SK-N-SH treated with all-trans-retinoic acid at 6 μM for 48 hours (cell line): ENCODE measurements at regions not wholly inside any gene's neighbourhood (a gene's known extent, or its start where the extent isn't known, plus 50 kb on each side); places are given as distances from the start of the nearest gene placed in this dataset.

Source experiments
- ATAC-seq: fragments of 200-7000 bp; cut with Tn5 transposase; 3 replicates; pipeline ENCODE4 v1.9.1; 2020; ENCODE audit warnings: mild to moderate bottlenecking, moderate library complexity
- ARNTL ChIP-seq: fragments of 450-650 bp; formaldehyde crosslinking; IDR thresholded peaks from 2 replicates; pipeline ENCODE4 v1.5.0; 2020; ENCODE audit warnings: low read depth, mild to moderate bottlenecking, moderate library complexity, borderline replicate concordance
- BACH2 ChIP-seq: fragments of 250-450 bp; sonication (Bioruptor Pico); IDR thresholded peaks from 2 replicates; pipeline ENCODE4 v1.9.0; 2021; ENCODE audit warnings: mild to moderate bottlenecking, borderline replicate concordance
- ESRRG ChIP-seq: fragments of 250-450 bp; sonication (Bioruptor Pico); IDR thresholded peaks from 2 replicates; pipeline ENCODE4 v1.6.1; 2021; ENCODE audit warnings: mild to moderate bottlenecking
- GLIS3 ChIP-seq: fragments of 250-450 bp; sonication (Bioruptor Pico); IDR thresholded peaks from 2 replicates; pipeline ENCODE4 v1.5.0; 2020; ENCODE audit warnings: mild to moderate bottlenecking, moderate library complexity
- ISL1 ChIP-seq: fragments of 250-450 bp; sonication (Bioruptor Pico); IDR thresholded peaks from 2 replicates; pipeline ENCODE4 v2.1.2; 2022; ENCODE audit warnings: mild to moderate bottlenecking, moderate library complexity
- OSR1 ChIP-seq: fragments of 250-450 bp; sonication (Bioruptor Pico); IDR thresholded peaks from 2 replicates; pipeline ENCODE4 v1.8.0; 2022; ENCODE audit warnings: moderate library complexity, mild to moderate bottlenecking, inconsistent platforms
- PPARA ChIP-seq: fragments of 250-450 bp; sonication (Bioruptor Pico); IDR thresholded peaks from 2 replicates; pipeline ENCODE4 v1.5.0; 2020; ENCODE audit warnings: mild to moderate bottlenecking, borderline replicate concordance
- RARB ChIP-seq: fragments of 250-450 bp; sonication (Bioruptor Pico); IDR thresholded peaks from 2 replicates; pipeline ENCODE4 v1.8.0; 2021; ENCODE audit warnings: mild to moderate bottlenecking, moderate library complexity
- SNAI2 ChIP-seq: fragments of 250-450 bp; sonication (Bioruptor Pico); IDR thresholded peaks from 2 replicates; pipeline ENCODE4 v1.5.0; 2020; ENCODE audit warnings: mild to moderate bottlenecking, moderate library complexity
- TCF4 ChIP-seq: fragments of 250-450 bp; sonication (Bioruptor Pico); IDR thresholded peaks from 2 replicates; pipeline ENCODE4 v1.8.0; 2021; ENCODE audit warnings: mild to moderate bottlenecking, moderate library complexity, borderline replicate concordance
- TOX ChIP-seq: fragments of 250-450 bp; sonication (Bioruptor Pico); IDR thresholded peaks from 2 replicates; pipeline ENCODE4 v1.8.0; 2021; ENCODE audit warnings: mild to moderate bottlenecking, moderate library complexity, borderline replicate concordance
- ZC3H10 ChIP-seq: fragments of 250-450 bp; sonication (Bioruptor Pico); IDR thresholded peaks from 2 replicates; pipeline ENCODE4 v1.5.1; 2021; ENCODE audit warnings: mild to moderate bottlenecking, moderate library complexity
- ZFP3 ChIP-seq: fragments of 250-450 bp; sonication (Bioruptor Pico); IDR thresholded peaks from 2 replicates; pipeline ENCODE4 v1.5.0; 2020; ENCODE audit warnings: mild to moderate bottlenecking, moderate library complexity
- ZFP30 ChIP-seq: fragments of 450-650 bp; formaldehyde crosslinking; IDR thresholded peaks from 2 replicates; pipeline ENCODE4 v1.5.0; 2022; ENCODE audit warnings: mild to moderate bottlenecking, moderate library complexity
- ZNF565 ChIP-seq: fragments of 450-650 bp; formaldehyde crosslinking; conservative IDR thresholded peaks from 2 replicates; pipeline ENCODE4 v1.5.0; 2020; ENCODE audit warnings: low read depth, mild to moderate bottlenecking, moderate library complexity
- ZNF70 ChIP-seq: fragments of 450-650 bp; formaldehyde crosslinking; IDR thresholded peaks from 2 replicates; pipeline ENCODE4 v1.5.0; 2020; ENCODE audit warnings: mild to moderate bottlenecking, moderate library complexity
- ZNF8 ChIP-seq: fragments of 450-650 bp; formaldehyde crosslinking; IDR thresholded peaks from 2 replicates; pipeline ENCODE4 v1.5.0; 2020; ENCODE audit warnings: mild to moderate bottlenecking, moderate library complexity
- TF ChIP-seq, protein P1 (sequence below): fragments of 250-450 bp; sonication (Bioruptor Pico); IDR thresholded peaks from 2 replicates; pipeline ENCODE4 v1.8.0; 2020; ENCODE audit warnings: mild to moderate bottlenecking, moderate library complexity, borderline replicate concordance
- TF ChIP-seq, protein P2 (sequence below): fragments of 250-450 bp; sonication (Bioruptor Pico); IDR thresholded peaks from 2 replicates; pipeline ENCODE4 v1.5.0; 2020; ENCODE audit warnings: mild to moderate bottlenecking, moderate library complexity
- TF ChIP-seq, protein P3 (sequence below): fragments of 250-450 bp; sonication (Bioruptor Pico); IDR thresholded peaks from 2 replicates; pipeline ENCODE4 v1.5.1; 2020; ENCODE audit warnings: low read depth, mild to moderate bottlenecking, moderate library complexity
- TF ChIP-seq, protein P4 (sequence below): fragments of 250-450 bp; sonication (Bioruptor Pico); IDR thresholded peaks from 2 replicates; pipeline ENCODE4 v1.8.0; 2021; ENCODE audit warnings: low read depth, mild to moderate bottlenecking, moderate library complexity, borderline replicate concordance

DNA sequence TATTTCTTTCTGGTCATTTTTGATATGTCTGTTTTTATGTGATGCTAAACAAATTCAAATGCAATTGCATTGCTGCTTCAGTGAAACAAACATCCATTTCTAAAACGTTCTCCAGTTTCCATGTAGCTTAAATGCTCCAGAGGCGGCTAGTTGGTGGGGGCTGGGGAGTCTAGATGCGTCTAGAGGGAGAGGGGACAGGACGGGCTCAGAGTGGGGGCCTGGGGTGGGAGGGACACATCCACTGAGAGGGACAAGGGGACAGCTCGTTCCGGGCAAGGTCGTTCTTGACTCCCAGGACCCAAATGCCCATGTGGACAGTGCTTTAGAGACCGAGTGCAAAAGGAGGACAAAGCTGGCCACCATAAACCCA, 102.3 kb downstream of the FOXL1 start:
- peak; percentile 46 for ATAC-seq
- TF ChIP-seq ISL1 (CRISPR knock-in tag) (no peak), SNAI2 (CRISPR knock-in tag) (no peak), ZC3H10 (CRISPR knock-in tag) (no peak)
- TF ChIP-seq, protein P1, sequence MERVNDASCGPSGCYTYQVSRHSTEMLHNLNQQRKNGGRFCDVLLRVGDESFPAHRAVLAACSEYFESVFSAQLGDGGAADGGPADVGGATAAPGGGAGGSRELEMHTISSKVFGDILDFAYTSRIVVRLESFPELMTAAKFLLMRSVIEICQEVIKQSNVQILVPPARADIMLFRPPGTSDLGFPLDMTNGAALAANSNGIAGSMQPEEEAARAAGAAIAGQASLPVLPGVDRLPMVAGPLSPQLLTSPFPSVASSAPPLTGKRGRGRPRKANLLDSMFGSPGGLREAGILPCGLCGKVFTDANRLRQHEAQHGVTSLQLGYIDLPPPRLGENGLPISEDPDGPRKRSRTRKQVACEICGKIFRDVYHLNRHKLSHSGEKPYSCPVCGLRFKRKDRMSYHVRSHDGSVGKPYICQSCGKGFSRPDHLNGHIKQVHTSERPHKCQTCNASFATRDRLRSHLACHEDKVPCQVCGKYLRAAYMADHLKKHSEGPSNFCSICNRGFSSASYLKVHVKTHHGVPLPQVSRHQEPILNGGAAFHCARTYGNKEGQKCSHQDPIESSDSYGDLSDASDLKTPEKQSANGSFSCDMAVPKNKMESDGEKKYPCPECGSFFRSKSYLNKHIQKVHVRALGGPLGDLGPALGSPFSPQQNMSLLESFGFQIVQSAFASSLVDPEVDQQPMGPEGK (CRISPR knock-in tag) = no peak
- TF ChIP-seq, protein P2, sequence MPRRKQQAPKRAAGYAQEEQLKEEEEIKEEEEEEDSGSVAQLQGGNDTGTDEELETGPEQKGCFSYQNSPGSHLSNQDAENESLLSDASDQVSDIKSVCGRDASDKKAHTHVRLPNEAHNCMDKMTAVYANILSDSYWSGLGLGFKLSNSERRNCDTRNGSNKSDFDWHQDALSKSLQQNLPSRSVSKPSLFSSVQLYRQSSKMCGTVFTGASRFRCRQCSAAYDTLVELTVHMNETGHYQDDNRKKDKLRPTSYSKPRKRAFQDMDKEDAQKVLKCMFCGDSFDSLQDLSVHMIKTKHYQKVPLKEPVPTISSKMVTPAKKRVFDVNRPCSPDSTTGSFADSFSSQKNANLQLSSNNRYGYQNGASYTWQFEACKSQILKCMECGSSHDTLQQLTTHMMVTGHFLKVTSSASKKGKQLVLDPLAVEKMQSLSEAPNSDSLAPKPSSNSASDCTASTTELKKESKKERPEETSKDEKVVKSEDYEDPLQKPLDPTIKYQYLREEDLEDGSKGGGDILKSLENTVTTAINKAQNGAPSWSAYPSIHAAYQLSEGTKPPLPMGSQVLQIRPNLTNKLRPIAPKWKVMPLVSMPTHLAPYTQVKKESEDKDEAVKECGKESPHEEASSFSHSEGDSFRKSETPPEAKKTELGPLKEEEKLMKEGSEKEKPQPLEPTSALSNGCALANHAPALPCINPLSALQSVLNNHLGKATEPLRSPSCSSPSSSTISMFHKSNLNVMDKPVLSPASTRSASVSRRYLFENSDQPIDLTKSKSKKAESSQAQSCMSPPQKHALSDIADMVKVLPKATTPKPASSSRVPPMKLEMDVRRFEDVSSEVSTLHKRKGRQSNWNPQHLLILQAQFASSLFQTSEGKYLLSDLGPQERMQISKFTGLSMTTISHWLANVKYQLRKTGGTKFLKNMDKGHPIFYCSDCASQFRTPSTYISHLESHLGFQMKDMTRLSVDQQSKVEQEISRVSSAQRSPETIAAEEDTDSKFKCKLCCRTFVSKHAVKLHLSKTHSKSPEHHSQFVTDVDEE (CRISPR knock-in tag) = no peak
- TF ChIP-seq, protein P3, sequence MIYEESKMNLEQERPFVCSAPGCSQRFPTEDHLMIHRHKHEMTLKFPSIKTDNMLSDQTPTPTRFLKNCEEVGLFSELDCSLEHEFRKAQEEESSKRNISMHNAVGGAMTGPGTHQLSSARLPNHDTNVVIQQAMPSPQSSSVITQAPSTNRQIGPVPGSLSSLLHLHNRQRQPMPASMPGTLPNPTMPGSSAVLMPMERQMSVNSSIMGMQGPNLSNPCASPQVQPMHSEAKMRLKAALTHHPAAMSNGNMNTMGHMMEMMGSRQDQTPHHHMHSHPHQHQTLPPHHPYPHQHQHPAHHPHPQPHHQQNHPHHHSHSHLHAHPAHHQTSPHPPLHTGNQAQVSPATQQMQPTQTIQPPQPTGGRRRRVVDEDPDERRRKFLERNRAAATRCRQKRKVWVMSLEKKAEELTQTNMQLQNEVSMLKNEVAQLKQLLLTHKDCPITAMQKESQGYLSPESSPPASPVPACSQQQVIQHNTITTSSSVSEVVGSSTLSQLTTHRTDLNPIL (CRISPR knock-in tag) = no peak

DNA sequence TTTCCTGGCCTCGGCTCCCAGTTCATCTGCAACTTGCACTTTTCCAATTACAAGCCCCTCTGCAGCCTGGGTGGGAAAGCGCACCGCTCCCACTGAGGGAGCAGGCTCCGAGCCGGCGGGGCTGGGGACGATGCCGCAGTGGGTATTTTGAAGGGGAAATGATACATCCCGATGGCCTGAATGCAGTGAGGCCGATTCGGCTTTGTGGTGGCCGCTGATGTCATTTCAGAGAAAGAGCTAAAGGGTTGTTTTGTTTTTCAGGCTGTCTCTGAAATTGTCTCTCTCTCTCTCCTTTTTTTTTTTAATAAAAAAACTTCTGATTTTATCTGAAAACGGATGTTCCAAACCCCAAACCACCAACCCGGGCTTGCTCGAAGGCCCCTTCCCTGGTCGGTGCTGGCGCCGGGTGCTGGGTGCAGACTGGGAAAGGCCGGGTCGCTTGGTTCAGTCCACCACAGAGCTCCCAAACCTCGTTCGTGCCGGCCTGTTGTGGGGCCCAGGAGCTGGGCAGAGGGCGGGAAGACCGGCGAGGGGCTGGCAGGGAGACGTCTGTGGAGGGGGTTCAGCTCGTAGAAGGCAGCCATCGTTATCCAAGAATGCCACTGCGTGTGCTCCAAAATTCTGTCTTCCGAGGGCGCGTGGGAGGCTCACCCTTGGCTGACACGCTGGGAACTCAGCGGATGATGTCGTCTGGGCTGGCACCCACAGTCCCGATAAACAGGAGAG, 102.8 kb downstream of the FOXL1 start:
- TF ChIP-seq, protein P4, sequence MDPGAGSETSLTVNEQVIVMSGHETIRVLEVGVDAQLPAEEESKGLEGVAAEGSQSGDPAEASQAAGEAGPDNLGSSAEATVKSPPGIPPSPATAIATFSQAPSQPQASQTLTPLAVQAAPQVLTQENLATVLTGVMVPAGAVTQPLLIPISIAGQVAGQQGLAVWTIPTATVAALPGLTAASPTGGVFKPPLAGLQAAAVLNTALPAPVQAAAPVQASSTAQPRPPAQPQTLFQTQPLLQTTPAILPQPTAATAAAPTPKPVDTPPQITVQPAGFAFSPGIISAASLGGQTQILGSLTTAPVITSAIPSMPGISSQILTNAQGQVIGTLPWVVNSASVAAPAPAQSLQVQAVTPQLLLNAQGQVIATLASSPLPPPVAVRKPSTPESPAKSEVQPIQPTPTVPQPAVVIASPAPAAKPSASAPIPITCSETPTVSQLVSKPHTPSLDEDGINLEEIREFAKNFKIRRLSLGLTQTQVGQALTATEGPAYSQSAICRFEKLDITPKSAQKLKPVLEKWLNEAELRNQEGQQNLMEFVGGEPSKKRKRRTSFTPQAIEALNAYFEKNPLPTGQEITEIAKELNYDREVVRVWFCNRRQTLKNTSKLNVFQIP (CRISPR knock-in tag) = no peak
- no peak for TF ChIP-seq ISL1 (CRISPR knock-in tag)
- no peak for TF ChIP-seq ZFP3 (CRISPR knock-in tag)
- TF ChIP-seq PPARA (CRISPR knock-in tag) = no peak
- TF ChIP-seq, protein P1 (CRISPR knock-in tag) = no peak
- peak; percentile 55 for ATAC-seq

DNA sequence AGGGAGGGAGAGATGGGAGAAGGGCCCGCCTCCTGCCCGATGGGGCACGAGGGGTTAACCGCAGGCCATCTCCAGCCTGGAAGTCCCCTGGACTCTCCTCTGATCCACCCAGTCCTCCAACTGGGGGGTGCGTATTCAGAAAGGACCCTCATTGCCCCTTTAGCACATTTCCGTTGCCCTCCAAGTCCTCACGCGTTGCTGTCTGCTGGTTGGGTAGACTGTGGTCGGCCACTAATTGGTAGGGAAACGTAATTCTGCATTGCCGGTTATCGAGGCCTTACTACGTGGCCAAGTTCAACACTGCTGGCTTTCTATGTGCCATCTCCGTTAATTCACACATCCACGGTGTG, 103.4 kb downstream of the FOXL1 start:
- TF ChIP-seq ZC3H10 (CRISPR knock-in tag) = no peak
- no peak for TF ChIP-seq ZFP30
- no peak for TF ChIP-seq OSR1 (CRISPR knock-in tag)
- TF ChIP-seq ZNF565 = no peak
- TF ChIP-seq ZNF70 = no peak
- TF ChIP-seq SNAI2 (CRISPR knock-in tag) = no peak
- no peak for ATAC-seq

DNA sequence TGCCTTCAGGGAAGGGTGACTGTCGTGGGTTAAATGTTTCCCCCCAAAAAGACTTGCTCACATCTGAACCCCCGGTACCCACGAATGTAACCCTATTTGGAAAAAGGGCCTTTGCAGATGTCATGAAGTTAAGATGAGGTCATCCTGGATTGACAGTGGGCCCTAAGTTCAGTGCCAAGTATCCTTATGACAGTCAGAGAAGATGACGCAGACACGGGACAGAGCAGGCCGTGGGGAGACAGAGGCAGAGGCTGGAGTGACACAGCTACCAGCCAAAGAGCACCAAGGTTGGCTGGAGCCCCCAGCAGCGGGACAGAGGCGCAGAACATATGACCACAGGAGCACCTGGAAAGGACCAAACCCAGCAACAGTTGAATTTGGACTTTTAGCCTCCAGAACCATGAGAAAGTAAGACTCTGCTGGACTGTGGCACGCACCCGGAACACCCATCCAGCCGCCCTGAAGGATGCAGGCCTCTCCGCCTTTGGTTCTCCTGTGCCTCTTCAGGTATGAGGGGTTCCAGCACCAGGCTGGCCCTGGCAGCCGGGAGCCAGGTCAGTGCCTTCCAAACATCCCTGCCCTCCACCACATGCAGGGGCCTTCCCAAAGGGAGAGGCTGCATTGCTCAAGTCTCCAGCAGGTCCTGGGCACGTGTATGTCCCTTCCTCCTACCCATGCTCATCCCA, 104.0 kb downstream of the FOXL1 start:
- no peak for ATAC-seq
- no peak for TF ChIP-seq BACH2 (CRISPR knock-in tag)
- TF ChIP-seq ZNF565 = no peak
- no peak for TF ChIP-seq PPARA (CRISPR knock-in tag)
- TF ChIP-seq, protein P3 (CRISPR knock-in tag) = no peak
- no peak for TF ChIP-seq GLIS3 (CRISPR knock-in tag)
- no peak for TF ChIP-seq TCF4 (CRISPR knock-in tag)
- no peak for TF ChIP-seq RARB
- no peak for TF ChIP-seq ARNTL
- TF ChIP-seq OSR1 (CRISPR knock-in tag) = no peak
- TF ChIP-seq, protein P2 (CRISPR knock-in tag) = no peak
- TF ChIP-seq ESRRG = no peak
- TF ChIP-seq ZC3H10 (CRISPR knock-in tag) = no peak
- TF ChIP-seq TOX (CRISPR knock-in tag) = no peak
- TF ChIP-seq ZNF8 (CRISPR knock-in tag) = no peak
- TF ChIP-seq ISL1 (CRISPR knock-in tag) = no peak
